ENCODE measurements at regions not wholly inside any gene's neighbourhood (a gene's known extent, or its start where the extent isn't known, plus 50 kb on each side); places are given as distances from the start of the nearest gene placed in this dataset.

DNA sequence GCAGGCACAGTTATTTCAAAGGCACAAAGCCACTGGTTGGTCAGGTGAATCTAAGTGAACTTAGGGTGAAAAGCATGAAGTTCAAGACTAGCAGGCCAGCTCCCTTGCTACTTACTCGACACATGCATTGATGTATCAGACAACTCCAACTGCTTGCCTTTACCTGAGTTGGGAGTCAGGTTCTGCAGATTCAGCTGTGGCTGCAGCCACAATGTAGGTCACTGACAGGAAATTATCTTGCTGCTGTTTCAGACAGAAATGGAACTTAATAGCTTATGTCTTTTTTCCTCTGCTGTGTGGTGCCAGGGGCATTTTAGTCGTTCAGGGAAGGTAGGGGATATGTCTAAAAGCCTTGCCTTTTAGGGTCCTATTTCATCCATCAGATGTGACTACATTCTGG, 125.6 kb upstream of the RPH3A start:
- H3K4me3 ChIP-seq (ENCODE audit: control insufficient read depth, low read depth, low read length), result no peak overlapping the region
- no peak for DNase-seq (ENCODE audit: low read depth)
- TF ChIP-seq, protein P1, sequence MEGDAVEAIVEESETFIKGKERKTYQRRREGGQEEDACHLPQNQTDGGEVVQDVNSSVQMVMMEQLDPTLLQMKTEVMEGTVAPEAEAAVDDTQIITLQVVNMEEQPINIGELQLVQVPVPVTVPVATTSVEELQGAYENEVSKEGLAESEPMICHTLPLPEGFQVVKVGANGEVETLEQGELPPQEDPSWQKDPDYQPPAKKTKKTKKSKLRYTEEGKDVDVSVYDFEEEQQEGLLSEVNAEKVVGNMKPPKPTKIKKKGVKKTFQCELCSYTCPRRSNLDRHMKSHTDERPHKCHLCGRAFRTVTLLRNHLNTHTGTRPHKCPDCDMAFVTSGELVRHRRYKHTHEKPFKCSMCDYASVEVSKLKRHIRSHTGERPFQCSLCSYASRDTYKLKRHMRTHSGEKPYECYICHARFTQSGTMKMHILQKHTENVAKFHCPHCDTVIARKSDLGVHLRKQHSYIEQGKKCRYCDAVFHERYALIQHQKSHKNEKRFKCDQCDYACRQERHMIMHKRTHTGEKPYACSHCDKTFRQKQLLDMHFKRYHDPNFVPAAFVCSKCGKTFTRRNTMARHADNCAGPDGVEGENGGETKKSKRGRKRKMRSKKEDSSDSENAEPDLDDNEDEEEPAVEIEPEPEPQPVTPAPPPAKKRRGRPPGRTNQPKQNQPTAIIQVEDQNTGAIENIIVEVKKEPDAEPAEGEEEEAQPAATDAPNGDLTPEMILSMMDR (conservative IDR thresholded peaks at IDR 0.05; ENCODE audit: control insufficient read depth, insufficient read depth, low read depth, low read length), result no peak

- TF ChIP-seq, protein P1 (conservative IDR thresholded peaks at IDR 0.05; ENCODE audit: control insufficient read depth, insufficient read depth, low read depth, low read length), result no peak
Measured at GRCh38 chr12:112671564-112671963, 120.0 kb upstream of the RPH3A start.

GRCh38 chr12:112674539-112674938, 117.0 kb upstream of the RPH3A start:
- no peak overlapping the region for H3K4me3 ChIP-seq (ENCODE audit: control insufficient read depth, low read depth, low read length)
- TF ChIP-seq, protein P1 (conservative IDR thresholded peaks at IDR 0.05; ENCODE audit: control insufficient read depth, insufficient read depth, low read depth, low read length), result no peak

More at GRCh38 chr12:112671564-112671963, 120.0 kb upstream of the RPH3A start:
- H3K4me3 ChIP-seq (ENCODE audit: control insufficient read depth, low read depth, low read length), result no peak overlapping the region
- DNase-seq (ENCODE audit: low read depth), result no peak

DNA sequence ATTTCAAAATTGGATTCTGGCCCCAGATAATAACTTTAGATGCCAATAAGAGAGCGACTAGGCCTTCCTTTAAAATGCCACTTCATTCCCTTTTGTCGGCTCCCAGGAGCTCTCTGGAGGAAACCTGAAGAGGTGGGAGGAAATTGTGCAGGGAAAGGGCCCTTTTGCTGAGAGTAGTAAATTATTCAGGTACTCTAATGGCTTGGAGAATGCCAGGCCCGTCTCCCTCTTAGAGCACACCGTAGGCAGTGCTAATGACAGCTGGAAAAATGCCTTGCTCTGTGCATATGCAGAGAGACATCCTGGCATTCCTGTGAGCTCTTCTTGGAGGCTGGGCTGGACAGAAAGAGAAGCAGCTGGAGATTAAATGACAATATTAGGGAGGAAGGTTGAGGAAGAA, 115.0 kb upstream of the RPH3A start:
- no peak for DNase-seq (ENCODE audit: low read depth)
- TF ChIP-seq, protein P1 (conservative IDR thresholded peaks at IDR 0.05; ENCODE audit: control insufficient read depth, insufficient read depth, low read depth, low read length), result no peak
- H3K4me3 ChIP-seq (ENCODE audit: control insufficient read depth, low read depth, low read length), result no peak overlapping the region

More at GRCh38 chr12:112674539-112674938, 117.0 kb upstream of the RPH3A start:
- DNase-seq (ENCODE audit: low read depth), result no peak

GRCh38 chr12:112677050-112677765, 114.3 kb upstream of the RPH3A start:
- TF ChIP-seq, protein P1 (conservative IDR thresholded peaks at IDR 0.05; ENCODE audit: control insufficient read depth, insufficient read depth, low read depth, low read length), result no peak
- no peak overlapping the region for H3K4me3 ChIP-seq (ENCODE audit: control insufficient read depth, low read depth, low read length)
- no peak for DNase-seq (ENCODE audit: low read depth)

- TF ChIP-seq, protein P1 (conservative IDR thresholded peaks at IDR 0.05; ENCODE audit: control insufficient read depth, insufficient read depth, low read depth, low read length), result no peak
- H3K4me3 ChIP-seq (ENCODE audit: control insufficient read depth, low read depth, low read length), result no peak overlapping the region
- no peak for DNase-seq (ENCODE audit: low read depth)
Measured at GRCh38 chr12:112680993-112681392, 110.6 kb upstream of the RPH3A start.

All from fibroblast of mammary gland (primary cell).